GM23338 (cell line): ENCODE measurements at regions not wholly inside any gene's neighbourhood (a gene's known extent, or its start where the extent isn't known, plus 50 kb on each side); places are given as distances from the start of the nearest gene placed in this dataset.
A peak's percentile ranks its signal among the peaks of the same experiment; 100 is the strongest.

ENCODE experiments used
- ATAC-seq: fragments of 200-7000 bp; cut with Tn5 transposase; 3 replicates; pipeline ENCODE4 v1.9.1; 2020
- DNase-seq: peaks from one replicate; pipeline ENCODE4 v3.0.0-alpha.2; 2015; ENCODE audit warnings: low spot score
- H2AFZ ChIP-seq: fragments of 200-600 bp; sonication (generic); 2 replicates; pipeline ENCODE4 v1.8.0; 2016; ENCODE audit warnings: antibody characterized with exemption, mild to moderate bottlenecking, moderate library complexity
- H3F3A ChIP-seq: fragments of 200-600 bp; sonication (generic); replicated peaks from 2 replicates; pipeline ENCODE4 v1.8.0; 2017; ENCODE audit warnings: antibody characterized with exemption, mixed run types, low read depth
- H3K27ac ChIP-seq: fragments of 200-600 bp; sonication (generic); 2 replicates; pipeline ENCODE4 v1.6.1; 2016; ENCODE audit warnings: low read depth
- H3K27me3 ChIP-seq: fragments of 200-600 bp; sonication (generic); 2 replicates; pipeline ENCODE4 v1.8.0; 2016; ENCODE audit warnings: mild to moderate bottlenecking, mixed run types, moderate library complexity; ENCODE audit not compliant: insufficient read depth
- H3K36me3 ChIP-seq: fragments of 200-600 bp; sonication (generic); 2 replicates; pipeline ENCODE4 v1.8.0; 2016; ENCODE audit warnings: mild to moderate bottlenecking; ENCODE audit not compliant: insufficient read depth
- H3K4me1 ChIP-seq: fragments of 200-600 bp; sonication (generic); 2 replicates; pipeline ENCODE4 v1.8.0; 2016; ENCODE audit warnings: mild to moderate bottlenecking, moderate library complexity; ENCODE audit not compliant: insufficient read depth
- H3K4me2 ChIP-seq: fragments of 200-600 bp; sonication (generic); 2 replicates; pipeline ENCODE4 v1.7.1; 2017; ENCODE audit warnings: mixed run types
- H3K4me3 ChIP-seq: fragments of 200-600 bp; sonication (generic); 2 replicates; pipeline ENCODE4 v1.6.1; 2016; ENCODE audit warnings: mixed run types
- H3K79me2 ChIP-seq: fragments of 200-600 bp; sonication (generic); replicated peaks from 2 replicates; pipeline ENCODE4 v1.8.0; 2017; ENCODE audit warnings: mild to moderate bottlenecking; ENCODE audit not compliant: insufficient read depth
- H3K9me2 ChIP-seq: fragments of 200-600 bp; sonication (generic); 2 replicates; pipeline ENCODE4 v1.8.0; 2017; ENCODE audit not compliant: insufficient read depth
- H4K20me1 ChIP-seq: fragments of 200-600 bp; sonication (generic); replicated peaks from 2 replicates; pipeline ENCODE4 v1.8.0; 2017; ENCODE audit warnings: mild to moderate bottlenecking; ENCODE audit not compliant: insufficient read depth
- H3K27ac Mint-ChIP-seq: 2 replicates; pipeline ENCODE4 v1.8.0; 2020; ENCODE audit warnings: inconsistent platforms, mild to moderate bottlenecking, moderate library complexity, mixed read lengths
- H3K27me3 Mint-ChIP-seq: 3 replicates; pipeline ENCODE4 v1.8.0; 2022; ENCODE audit warnings: low read depth, mild to moderate bottlenecking, moderate library complexity, mixed read lengths, inconsistent platforms; ENCODE audit not compliant: insufficient read depth, poor library complexity
- H3K36me3 Mint-ChIP-seq: 3 replicates; pipeline ENCODE4 v1.8.0; 2021; ENCODE audit warnings: low read depth, mild to moderate bottlenecking, inconsistent platforms, moderate library complexity, mixed read lengths
- H3K4me1 Mint-ChIP-seq: 3 replicates; pipeline ENCODE4 v1.8.0; 2020; ENCODE audit warnings: mild to moderate bottlenecking, inconsistent platforms, mixed read lengths
- H3K4me3 Mint-ChIP-seq: 3 replicates; pipeline ENCODE4 v1.8.0; 2021; ENCODE audit warnings: moderate library complexity, mild to moderate bottlenecking, inconsistent platforms, mixed read lengths
- H3K9me3 Mint-ChIP-seq: 3 replicates; pipeline ENCODE4 v1.8.0; 2020; ENCODE audit warnings: moderate library complexity, mild to moderate bottlenecking, inconsistent platforms, mixed read lengths
- CREB1 ChIP-seq: fragments of 250-450 bp; sonication (Bioruptor Pico); IDR thresholded peaks from 2 replicates; pipeline ENCODE4 v1.5.0; 2020; ENCODE audit warnings: low read depth, mild to moderate bottlenecking, moderate library complexity
- CTCF ChIP-seq, 2 experiments: fragments of 200-600 bp in 1 of 2; sonication (generic) in 1 of 2; conservative IDR thresholded peaks; 2 replicates each; pipeline versions ENCODE4 v1.5.1 to v1.6.1; 2016 to 2017; ENCODE audit warnings: antibody characterized with exemption in 2 of 2, low read depth in 2 of 2, mild to moderate bottlenecking in 2 of 2, moderate library complexity in 1 of 2
- EZH2 ChIP-seq: fragments of 200-600 bp; sonication (generic); IDR thresholded peaks from one replicate; pipeline ENCODE4 v1.8.0; 2017; ENCODE audit warnings: antibody characterized with exemption, mild to moderate bottlenecking, low read depth; ENCODE audit not compliant: unreplicated experiment
- EZH2phosphoT487 ChIP-seq: fragments of 200-600 bp; sonication (generic); IDR thresholded peaks from one replicate; pipeline ENCODE4 v1.8.1; 2018; ENCODE audit warnings: antibody characterized with exemption; ENCODE audit not compliant: unreplicated experiment
- JUNB ChIP-seq: IDR thresholded peaks from one replicate; pipeline ENCODE4 v1.6.1; 2016; ENCODE audit warnings: antibody characterized with exemption; ENCODE audit not compliant: unreplicated experiment
- NANOG ChIP-seq: IDR thresholded peaks from 2 replicates; pipeline ENCODE4 v1.6.1; 2016; ENCODE audit warnings: antibody characterized with exemption, borderline replicate concordance
- POLR2AphosphoS5 ChIP-seq: IDR thresholded peaks from 2 replicates; pipeline ENCODE4 v1.6.1; 2016; ENCODE audit warnings: antibody characterized with exemption, low read depth
- STAT1 ChIP-seq: IDR thresholded peaks from one replicate; pipeline ENCODE4 v1.6.1; 2016; ENCODE audit warnings: antibody characterized with exemption; ENCODE audit not compliant: unreplicated experiment
- ZNF114 ChIP-seq: fragments of 250-450 bp; sonication (Bioruptor Pico); IDR thresholded peaks from 2 replicates; pipeline ENCODE4 v1.5.0; 2020; ENCODE audit warnings: mild to moderate bottlenecking, moderate library complexity
- TF ChIP-seq, protein P1 (sequence below): IDR thresholded peaks from 2 replicates; pipeline ENCODE4 v1.6.1; 2016; ENCODE audit warnings: antibody characterized with exemption
- TF ChIP-seq, protein P2 (sequence below): fragments of 250-450 bp; sonication (Bioruptor Pico); IDR thresholded peaks from 2 replicates; pipeline ENCODE4 v1.5.0; 2020; ENCODE audit warnings: mild to moderate bottlenecking, moderate library complexity
- TF ChIP-seq, protein P3 (sequence below): IDR thresholded peaks from one replicate; pipeline ENCODE4 v1.6.1; 2018; ENCODE audit warnings: antibody characterized with exemption; ENCODE audit not compliant: unreplicated experiment

GRCh38 chr9:93843396-93843795 is 111.8 kb downstream of the BARX1 start (continued):
- TF ChIP-seq, protein P1, sequence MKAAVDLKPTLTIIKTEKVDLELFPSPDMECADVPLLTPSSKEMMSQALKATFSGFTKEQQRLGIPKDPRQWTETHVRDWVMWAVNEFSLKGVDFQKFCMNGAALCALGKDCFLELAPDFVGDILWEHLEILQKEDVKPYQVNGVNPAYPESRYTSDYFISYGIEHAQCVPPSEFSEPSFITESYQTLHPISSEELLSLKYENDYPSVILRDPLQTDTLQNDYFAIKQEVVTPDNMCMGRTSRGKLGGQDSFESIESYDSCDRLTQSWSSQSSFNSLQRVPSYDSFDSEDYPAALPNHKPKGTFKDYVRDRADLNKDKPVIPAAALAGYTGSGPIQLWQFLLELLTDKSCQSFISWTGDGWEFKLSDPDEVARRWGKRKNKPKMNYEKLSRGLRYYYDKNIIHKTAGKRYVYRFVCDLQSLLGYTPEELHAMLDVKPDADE: no peak
- TF ChIP-seq EZH2 (no peak), JUNB (no peak)

- Mint-ChIP-seq H3K27ac (no peak overlapping the region; the same call in 1 of the 2 replicates), H3K9me3 (peaks cover 4% of the 10 kb centered on the region; the same call in 2 of the 3 replicates), H3K27me3 (peaks cover 25% of the 10 kb centered on the region), H3K4me1 (peaks cover 18% of the 10 kb centered on the region), H3K4me3 (no peak overlapping the region), H3K36me3 (no peaks in the 10 kb centered on the region)
- Histone ChIP-seq H2AFZ (peak overlapping the region; percentile 56), H3K4me1 (no peaks in the 10 kb centered on the region; the same call in 1 of the 2 replicates), H3K79me2 (no peaks in the 10 kb centered on the region), H3K27ac (no peak overlapping the region), H3K4me2 (no peak overlapping the region), H3K27me3 (peaks cover 16% of the 10 kb centered on the region), H3K9me2 (no peaks in the 10 kb centered on the region), H3K36me3 (no peaks in the 10 kb centered on the region), H4K20me1 (no peaks in the 10 kb centered on the region), H3K4me3 (no peak overlapping the region), H3F3A (no peaks in the 10 kb centered on the region)
- no peak for ATAC-seq
- DNase-seq: no peak
- TF ChIP-seq, protein P2, sequence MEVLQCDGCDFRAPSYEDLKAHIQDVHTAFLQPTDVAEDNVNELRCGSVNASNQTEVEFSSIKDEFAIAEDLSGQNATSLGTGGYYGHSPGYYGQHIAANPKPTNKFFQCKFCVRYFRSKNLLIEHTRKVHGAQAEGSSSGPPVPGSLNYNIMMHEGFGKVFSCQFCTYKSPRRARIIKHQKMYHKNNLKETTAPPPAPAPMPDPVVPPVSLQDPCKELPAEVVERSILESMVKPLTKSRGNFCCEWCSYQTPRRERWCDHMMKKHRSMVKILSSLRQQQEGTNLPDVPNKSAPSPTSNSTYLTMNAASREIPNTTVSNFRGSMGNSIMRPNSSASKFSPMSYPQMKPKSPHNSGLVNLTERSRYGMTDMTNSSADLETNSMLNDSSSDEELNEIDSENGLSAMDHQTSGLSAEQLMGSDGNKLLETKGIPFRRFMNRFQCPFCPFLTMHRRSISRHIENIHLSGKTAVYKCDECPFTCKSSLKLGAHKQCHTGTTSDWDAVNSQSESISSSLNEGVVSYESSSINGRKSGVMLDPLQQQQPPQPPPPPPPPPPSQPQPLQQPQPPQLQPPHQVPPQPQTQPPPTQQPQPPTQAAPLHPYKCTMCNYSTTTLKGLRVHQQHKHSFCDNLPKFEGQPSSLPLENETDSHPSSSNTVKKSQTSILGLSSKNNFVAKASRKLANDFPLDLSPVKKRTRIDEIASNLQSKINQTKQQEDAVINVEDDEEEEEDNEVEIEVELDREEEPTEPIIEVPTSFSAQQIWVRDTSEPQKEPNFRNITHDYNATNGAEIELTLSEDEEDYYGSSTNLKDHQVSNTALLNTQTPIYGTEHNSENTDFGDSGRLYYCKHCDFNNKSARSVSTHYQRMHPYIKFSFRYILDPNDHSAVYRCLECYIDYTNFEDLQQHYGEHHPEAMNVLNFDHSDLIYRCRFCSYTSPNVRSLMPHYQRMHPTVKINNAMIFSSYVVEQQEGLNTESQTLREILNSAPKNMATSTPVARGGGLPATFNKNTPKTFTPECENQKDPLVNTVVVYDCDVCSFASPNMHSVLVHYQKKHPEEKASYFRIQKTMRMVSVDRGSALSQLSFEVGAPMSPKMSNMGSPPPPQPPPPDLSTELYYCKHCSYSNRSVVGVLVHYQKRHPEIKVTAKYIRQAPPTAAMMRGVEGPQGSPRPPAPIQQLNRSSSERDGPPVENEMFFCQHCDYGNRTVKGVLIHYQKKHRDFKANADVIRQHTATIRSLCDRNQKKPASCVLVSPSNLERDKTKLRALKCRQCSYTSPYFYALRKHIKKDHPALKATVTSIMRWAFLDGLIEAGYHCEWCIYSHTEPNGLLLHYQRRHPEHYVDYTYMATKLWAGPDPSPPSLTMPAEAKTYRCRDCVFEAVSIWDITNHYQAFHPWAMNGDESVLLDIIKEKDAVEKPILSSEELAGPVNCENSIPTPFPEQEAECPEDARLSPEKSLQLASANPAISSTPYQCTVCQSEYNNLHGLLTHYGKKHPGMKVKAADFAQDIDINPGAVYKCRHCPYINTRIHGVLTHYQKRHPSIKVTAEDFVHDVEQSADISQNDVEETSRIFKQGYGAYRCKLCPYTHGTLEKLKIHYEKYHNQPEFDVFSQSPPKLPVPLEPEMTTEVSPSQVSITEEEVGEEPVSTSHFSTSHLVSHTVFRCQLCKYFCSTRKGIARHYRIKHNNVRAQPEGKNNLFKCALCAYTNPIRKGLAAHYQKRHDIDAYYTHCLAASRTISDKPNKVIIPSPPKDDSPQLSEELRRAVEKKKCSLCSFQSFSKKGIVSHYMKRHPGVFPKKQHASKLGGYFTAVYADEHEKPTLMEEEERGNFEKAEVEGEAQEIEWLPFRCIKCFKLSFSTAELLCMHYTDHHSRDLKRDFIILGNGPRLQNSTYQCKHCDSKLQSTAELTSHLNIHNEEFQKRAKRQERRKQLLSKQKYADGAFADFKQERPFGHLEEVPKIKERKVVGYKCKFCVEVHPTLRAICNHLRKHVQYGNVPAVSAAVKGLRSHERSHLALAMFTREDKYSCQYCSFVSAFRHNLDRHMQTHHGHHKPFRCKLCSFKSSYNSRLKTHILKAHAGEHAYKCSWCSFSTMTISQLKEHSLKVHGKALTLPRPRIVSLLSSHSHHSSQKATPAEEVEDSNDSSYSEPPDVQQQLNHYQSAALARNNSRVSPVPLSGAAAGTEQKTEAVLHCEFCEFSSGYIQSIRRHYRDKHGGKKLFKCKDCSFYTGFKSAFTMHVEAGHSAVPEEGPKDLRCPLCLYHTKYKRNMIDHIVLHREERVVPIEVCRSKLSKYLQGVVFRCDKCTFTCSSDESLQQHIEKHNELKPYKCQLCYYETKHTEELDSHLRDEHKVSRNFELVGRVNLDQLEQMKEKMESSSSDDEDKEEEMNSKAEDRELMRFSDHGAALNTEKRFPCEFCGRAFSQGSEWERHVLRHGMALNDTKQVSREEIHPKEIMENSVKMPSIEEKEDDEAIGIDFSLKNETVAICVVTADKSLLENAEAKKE (CRISPR knock-in tag): no peak
- TF ChIP-seq EZH2phosphoT487: no peak
- no peak for TF ChIP-seq ZNF114 (CRISPR knock-in tag)
- TF ChIP-seq NANOG: no peak
- TF ChIP-seq CTCF (conservative IDR thresholded peaks at IDR 0.05; ENCODE audit: low read depth in 2 of 2): no peak
- TF ChIP-seq, protein P1: no peak
- TF ChIP-seq, protein P3, sequence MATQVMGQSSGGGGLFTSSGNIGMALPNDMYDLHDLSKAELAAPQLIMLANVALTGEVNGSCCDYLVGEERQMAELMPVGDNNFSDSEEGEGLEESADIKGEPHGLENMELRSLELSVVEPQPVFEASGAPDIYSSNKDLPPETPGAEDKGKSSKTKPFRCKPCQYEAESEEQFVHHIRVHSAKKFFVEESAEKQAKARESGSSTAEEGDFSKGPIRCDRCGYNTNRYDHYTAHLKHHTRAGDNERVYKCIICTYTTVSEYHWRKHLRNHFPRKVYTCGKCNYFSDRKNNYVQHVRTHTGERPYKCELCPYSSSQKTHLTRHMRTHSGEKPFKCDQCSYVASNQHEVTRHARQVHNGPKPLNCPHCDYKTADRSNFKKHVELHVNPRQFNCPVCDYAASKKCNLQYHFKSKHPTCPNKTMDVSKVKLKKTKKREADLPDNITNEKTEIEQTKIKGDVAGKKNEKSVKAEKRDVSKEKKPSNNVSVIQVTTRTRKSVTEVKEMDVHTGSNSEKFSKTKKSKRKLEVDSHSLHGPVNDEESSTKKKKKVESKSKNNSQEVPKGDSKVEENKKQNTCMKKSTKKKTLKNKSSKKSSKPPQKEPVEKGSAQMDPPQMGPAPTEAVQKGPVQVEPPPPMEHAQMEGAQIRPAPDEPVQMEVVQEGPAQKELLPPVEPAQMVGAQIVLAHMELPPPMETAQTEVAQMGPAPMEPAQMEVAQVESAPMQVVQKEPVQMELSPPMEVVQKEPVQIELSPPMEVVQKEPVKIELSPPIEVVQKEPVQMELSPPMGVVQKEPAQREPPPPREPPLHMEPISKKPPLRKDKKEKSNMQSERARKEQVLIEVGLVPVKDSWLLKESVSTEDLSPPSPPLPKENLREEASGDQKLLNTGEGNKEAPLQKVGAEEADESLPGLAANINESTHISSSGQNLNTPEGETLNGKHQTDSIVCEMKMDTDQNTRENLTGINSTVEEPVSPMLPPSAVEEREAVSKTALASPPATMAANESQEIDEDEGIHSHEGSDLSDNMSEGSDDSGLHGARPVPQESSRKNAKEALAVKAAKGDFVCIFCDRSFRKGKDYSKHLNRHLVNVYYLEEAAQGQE: no peak
- TF ChIP-seq CREB1 (CRISPR knock-in tag): no peak
- no peak for TF ChIP-seq EZH2
- no peak for TF ChIP-seq JUNB
- TF ChIP-seq STAT1: no peak
- TF ChIP-seq POLR2AphosphoS5: no peak
Observed at GRCh38 chr9:93830606-93831005, 124.5 kb downstream of the BARX1 start.
